Subcutaneous abdominal adipose tissue (tissue), 5 donors: ENCODE measurements at regions not wholly inside any gene's neighbourhood (a gene's known extent, or its start where the extent isn't known, plus 50 kb on each side); places are given as distances from the start of the nearest gene placed in this dataset.
"Not testable (repeated sequence)": the region's sequence is repeated elsewhere in the genome, so short reads cannot be mapped to it uniquely, and the experiment has no call there.

Experiments
- H3K27ac ChIP-seq: one replicate; pipeline ENCODE4 v1.7.0; 2013; ENCODE audit warnings: low read depth, mild to moderate bottlenecking, inconsistent platforms, low read length, moderate library complexity
- H3K27me3 ChIP-seq, 5 donors: one replicate each; pipeline ENCODE4 v1.7.0; 2013; ENCODE audit warnings: low read length in 5 of 5, inconsistent platforms in 1 of 5; ENCODE audit not compliant: control insufficient read depth in 5 of 5, insufficient read depth in 4 of 5
- H3K36me3 ChIP-seq, 5 donors: one replicate each; pipeline ENCODE4 v1.7.0; 2013; ENCODE audit warnings: low read length in 5 of 5; ENCODE audit not compliant: control insufficient read depth in 5 of 5, insufficient read depth in 5 of 5
- H3K4me1 ChIP-seq, 5 donors: one replicate each; pipeline ENCODE4 v1.7.0; 2013; ENCODE audit warnings: low read length in 5 of 5, mild to moderate bottlenecking in 3 of 5, moderate library complexity in 1 of 5; ENCODE audit not compliant: control insufficient read depth in 5 of 5, insufficient read depth in 5 of 5
- H3K4me3 ChIP-seq, 5 donors: one replicate each; pipeline ENCODE4 v1.7.0; 2013; ENCODE audit warnings: low read length in 5 of 5, low read depth in 1 of 5
- H3K9ac ChIP-seq, 5 donors: one replicate each; pipeline ENCODE4 v1.7.0; 2013; ENCODE audit warnings: low read length in 5 of 5, mild to moderate bottlenecking in 4 of 5, moderate library complexity in 3 of 5
- H3K9me3 ChIP-seq, 5 donors: one replicate each; pipeline ENCODE4 v1.7.0; 2013; ENCODE audit warnings: low read length in 5 of 5; ENCODE audit not compliant: control insufficient read depth in 5 of 5
- donor health status: healthy.
- donor health status: healthy.
- donor health status: healthy.
- donor health status: healthy.
- donor health status: healthy.

DNA sequence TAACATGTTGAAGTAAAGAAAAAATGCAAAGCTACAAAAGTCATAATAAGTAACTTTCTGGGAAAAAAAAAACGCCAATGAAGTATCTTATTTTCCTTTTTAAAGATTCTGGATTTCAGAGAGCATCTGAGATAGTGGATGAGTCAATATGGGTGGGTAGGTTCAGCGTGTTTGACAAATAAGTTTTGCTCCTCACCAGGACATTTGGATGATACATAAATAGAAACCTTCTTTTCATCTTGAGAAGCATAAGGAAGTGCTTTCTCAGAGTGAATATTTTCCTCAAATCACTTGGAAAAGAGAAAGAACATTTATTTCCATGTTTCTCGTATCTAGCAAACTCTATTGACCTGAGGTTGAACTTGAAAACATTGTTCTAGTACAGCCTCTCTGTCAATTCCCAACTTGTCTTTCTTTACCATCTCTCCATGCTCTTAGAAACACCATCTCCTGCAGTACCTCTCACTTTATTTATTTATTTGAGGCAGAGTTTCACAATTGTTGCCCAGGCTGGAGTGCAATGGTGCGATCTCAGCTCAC lies 463.2 kb downstream of the KLF5 start:
- Histone ChIP-seq H3K9me3 (no peaks in the 10 kb centered on the region), H3K4me1 (no peaks in the 10 kb centered on the region), H3K27ac (no peak overlapping the region), H3K36me3 (no peaks in the 10 kb centered on the region), H3K4me3 (no peak overlapping the region), H3K27me3 (no peaks in the 10 kb centered on the region), H3K9ac (no peak overlapping the region)

DNA sequence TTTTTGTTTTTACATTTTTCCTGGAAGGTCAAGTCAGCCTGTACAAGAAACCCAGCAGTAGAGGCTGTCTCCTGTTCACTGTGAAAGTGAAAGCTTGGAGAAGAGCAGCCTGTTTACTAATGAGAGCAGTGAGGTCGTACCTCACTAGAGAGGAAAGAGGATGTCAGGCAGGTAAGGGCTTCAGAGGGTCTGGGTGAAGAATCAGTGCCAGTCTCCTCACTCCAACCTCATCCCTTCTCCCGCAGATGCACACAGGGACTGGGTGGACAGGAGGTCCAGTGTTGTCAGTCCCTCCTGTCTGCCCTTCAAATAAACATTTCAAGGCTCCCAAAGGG lies 462.5 kb downstream of the KLF5 start:
- Histone ChIP-seq H3K4me3 (no peak overlapping the region), H3K9ac (no peak overlapping the region), H3K27me3 (no peaks in the 10 kb centered on the region), H3K36me3 (no peaks in the 10 kb centered on the region), H3K4me1 (no peaks in the 10 kb centered on the region), H3K9me3 (no peaks in the 10 kb centered on the region), H3K27ac (no peak overlapping the region)

DNA sequence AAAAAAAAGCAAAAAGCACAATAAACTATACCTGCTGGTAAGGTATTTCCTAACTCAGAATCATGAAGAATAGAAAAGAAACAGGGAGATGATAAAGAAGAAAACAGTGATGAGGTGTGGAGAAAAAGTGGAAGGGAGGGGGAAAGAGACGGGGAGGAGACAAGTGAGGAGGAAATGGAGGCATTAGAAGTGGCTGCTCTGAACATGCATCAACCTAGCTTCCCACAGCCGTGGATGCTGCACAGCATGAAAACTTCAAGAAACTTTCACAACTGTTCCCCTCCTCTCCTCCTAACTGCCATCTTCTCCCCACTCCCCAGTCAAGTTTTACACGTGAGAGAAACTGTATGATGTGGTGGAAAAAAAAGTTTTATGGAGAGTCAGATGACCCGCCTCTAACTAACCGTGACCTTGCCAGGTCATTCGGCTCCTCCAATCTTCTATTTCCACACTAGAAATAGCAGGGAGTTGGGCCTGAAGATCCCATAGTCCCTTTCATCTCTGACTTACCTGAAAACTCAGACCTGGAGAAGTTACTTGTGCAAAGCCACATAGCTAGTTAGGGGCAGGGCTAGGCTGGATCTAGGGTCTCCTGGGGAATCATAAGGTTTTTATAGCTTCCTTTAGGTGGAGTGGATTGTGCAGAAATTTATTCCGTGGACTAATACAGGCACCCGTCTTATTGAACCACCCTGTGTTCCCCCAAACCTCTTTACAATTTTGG lies 461.9 kb downstream of the KLF5 start:
- Histone ChIP-seq H3K27me3 (no peaks in the 10 kb centered on the region), H3K27ac (no peak overlapping the region), H3K4me3 (no peak overlapping the region), H3K9me3 (no peaks in the 10 kb centered on the region), H3K4me1 (no peaks in the 10 kb centered on the region), H3K9ac (no peak overlapping the region), H3K36me3 (no peaks in the 10 kb centered on the region)

DNA sequence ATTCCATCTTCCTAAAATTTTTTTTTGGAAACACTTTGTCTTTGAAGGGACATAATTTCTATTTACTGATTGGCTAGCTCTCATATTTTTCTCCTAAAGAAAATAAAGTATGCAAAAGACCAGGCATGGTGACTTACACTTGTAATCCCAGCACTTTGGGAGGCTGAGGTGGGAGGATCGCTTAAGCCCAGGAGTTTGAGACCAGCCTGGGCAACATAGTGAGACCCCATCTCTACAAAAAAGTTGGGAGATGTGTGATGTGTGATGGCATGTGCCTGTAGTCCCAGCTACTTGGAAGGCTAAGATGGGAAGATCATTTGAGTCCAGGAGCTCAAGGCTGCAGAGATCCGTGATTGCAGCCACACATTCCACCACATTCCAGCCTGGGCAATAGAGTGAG lies 461.3 kb downstream of the KLF5 start:
- not testable (repeated sequence) for H3K27ac ChIP-seq

DNA sequence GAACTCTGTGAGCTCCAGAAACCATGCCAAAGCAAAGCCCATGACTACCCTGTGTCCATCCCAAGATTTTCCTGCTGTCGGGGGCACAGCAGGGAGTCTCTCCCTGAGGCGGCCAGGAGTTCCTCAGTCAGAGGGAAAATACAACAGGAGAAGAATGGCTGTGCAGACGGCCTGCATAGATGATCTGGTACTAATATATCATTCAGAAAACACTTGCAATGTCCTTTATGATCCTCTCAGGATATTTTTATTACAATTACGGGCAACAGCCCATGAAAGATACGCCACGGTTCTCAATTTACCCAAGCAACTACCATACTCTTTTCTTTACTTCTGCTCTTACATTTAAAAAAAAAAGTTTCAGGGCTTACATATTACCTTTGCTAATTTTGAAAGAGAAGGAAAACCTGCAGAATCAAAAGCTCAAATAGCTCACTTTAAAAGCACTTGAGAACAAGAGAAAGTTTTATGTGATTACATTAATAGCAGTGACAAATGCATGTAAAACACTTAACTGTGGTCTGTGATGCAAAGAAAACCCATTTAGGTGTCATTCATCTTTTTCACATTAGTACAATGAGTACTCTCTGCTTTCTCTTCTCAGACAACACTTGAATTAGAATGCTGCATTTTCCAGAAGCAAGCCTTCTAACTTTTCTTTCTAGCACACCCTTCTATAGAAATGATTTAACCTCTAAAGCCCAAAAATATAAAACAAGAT lies 460.8 kb downstream of the KLF5 start:
- no peaks in the 10 kb centered on the region for H3K27me3 ChIP-seq
- H3K36me3 ChIP-seq, result no peaks in the 10 kb centered on the region
- H3K4me1 ChIP-seq, result no peaks in the 10 kb centered on the region
- H3K27ac ChIP-seq, result no peak overlapping the region
- no peaks in the 10 kb centered on the region for H3K9me3 ChIP-seq
- no peak overlapping the region for H3K4me3 ChIP-seq
- no peak overlapping the region for H3K9ac ChIP-seq

More for the DNA sequence above, 461.3 kb downstream of the KLF5 start:
- H3K9me3 ChIP-seq, H3K27me3 ChIP-seq, H3K4me1 ChIP-seq, H3K9ac ChIP-seq, H3K36me3 ChIP-seq, H3K4me3 ChIP-seq: not testable (repeated sequence)

DNA sequence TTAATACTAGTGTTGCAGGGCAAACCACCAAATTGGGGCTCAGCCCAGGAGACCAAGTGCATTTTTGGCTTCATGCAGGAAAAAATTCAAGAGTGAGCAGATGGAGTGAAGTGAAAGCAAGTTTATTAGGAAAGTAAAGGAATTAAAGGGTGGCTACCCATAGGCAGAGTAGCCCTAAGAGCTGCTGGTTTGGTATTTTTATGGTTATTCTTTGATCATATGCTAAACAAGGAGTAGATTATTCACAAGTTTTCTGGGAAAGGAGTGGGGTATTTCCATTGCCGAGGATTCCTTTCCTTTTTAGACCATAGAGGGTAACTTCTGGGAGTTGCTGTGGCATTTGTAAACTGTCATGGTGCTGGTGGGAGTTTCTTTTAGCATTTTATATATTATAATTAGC lies 459.0 kb downstream of the KLF5 start:
- H3K9me3 ChIP-seq, result no peaks in the 10 kb centered on the region
- H3K27me3 ChIP-seq, result no peaks in the 10 kb centered on the region
- no peaks in the 10 kb centered on the region for H3K36me3 ChIP-seq
- no peak overlapping the region for H3K9ac ChIP-seq
- H3K4me3 ChIP-seq, result no peak overlapping the region
- no peak overlapping the region for H3K27ac ChIP-seq
- no peaks in the 10 kb centered on the region for H3K4me1 ChIP-seq

DNA sequence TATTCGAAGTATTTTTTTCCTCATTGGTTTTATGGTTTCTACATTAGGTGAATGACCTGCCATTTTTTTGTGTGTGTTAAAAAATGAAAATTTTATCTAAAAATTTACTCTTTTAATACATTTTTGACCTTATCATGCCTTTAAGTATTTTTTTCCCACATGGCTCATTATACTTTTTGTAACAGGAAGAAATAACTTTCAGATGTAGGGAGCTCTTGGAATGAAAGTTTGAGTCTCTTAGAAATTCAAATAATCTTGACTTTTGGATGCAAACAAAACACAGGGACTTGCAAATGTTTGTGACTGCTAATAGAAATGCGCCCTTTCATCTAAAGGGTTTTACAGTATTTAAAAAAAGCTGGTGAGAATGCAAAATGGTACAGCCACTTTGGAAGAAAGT lies 457.9 kb downstream of the KLF5 start:
- H3K4me3 ChIP-seq, result no peak overlapping the region
- no peaks in the 10 kb centered on the region for H3K36me3 ChIP-seq
- no peak overlapping the region for H3K9ac ChIP-seq
- H3K27ac ChIP-seq, result no peak overlapping the region
- H3K4me1 ChIP-seq, result no peaks in the 10 kb centered on the region
- no peaks in the 10 kb centered on the region for H3K9me3 ChIP-seq
- H3K27me3 ChIP-seq, result no peaks in the 10 kb centered on the region

DNA sequence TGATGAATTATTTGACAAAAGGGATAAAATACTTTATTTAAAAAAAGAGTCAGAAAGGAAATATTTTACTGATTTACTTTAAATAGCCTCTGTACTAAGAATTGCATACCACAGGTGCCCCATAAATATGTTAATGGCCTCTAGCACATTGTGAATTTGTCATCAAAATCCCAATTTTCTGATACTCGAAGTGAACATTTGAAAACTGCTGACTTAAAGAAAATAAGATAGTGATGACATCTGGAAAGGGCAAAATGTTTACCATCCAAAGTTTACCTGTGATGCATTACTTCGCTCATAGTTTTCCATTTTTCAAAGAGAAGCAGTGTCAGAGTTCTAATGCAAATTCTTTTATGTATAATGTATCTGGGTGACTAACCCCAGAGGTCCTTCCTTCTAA lies 455.4 kb downstream of the KLF5 start:
- no peaks in the 10 kb centered on the region for H3K4me1 ChIP-seq
- H3K27ac ChIP-seq, result no peak overlapping the region
- H3K4me3 ChIP-seq, result no peak overlapping the region
- H3K36me3 ChIP-seq, result no peaks in the 10 kb centered on the region
- no peak overlapping the region for H3K9ac ChIP-seq
- H3K9me3 ChIP-seq, result no peaks in the 10 kb centered on the region
- H3K27me3 ChIP-seq, result no peaks in the 10 kb centered on the region

DNA sequence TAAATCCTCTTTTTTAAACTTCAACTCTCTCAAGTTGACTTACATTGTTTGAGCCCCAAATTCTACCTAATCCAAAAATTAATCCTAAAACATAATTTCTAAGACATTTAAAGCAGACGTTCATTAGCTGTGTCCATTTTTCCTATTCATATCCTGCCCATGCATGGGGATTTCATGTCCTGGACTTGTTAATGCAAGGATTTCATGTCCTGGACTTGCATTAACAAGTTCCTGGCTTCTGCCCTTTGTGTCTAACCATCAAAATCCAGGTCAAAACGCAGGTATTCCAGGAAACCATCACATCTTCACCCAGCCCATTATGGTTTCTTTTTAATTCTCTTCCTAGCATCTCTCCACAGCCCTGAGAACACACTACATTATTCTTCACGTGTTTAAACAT lies 454.9 kb downstream of the KLF5 start:
- Histone ChIP-seq H3K9me3 (no peaks in the 10 kb centered on the region), H3K27me3 (no peaks in the 10 kb centered on the region), H3K4me1 (no peaks in the 10 kb centered on the region), H3K27ac (no peak overlapping the region), H3K36me3 (no peaks in the 10 kb centered on the region), H3K9ac (no peak overlapping the region), H3K4me3 (no peak overlapping the region)

DNA sequence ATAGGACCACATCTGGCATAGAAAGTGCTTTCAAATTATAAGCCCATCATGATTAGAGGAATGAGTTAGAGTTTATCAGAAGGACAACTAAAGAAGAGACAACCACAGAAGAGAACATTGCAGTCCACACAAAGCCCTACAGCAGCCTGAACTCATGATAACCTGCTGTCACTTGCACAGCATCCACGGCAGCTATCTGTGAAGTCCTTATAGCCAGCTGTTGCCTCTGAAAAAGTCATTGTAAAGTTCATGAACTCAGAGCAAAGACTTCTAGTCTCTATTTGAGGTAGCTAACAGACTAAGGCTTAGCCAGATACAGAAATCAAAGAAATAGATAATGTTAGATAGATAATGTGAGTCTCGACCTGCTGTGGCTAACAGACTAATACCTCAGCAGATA lies 450.0 kb downstream of the KLF5 start:
- H3K36me3 ChIP-seq, result no peaks in the 10 kb centered on the region

More for the DNA sequence above, 450.0 kb downstream of the KLF5 start:
- Histone ChIP-seq H3K9ac (no peak overlapping the region), H3K27me3 (no peaks in the 10 kb centered on the region), H3K4me1 (no peaks in the 10 kb centered on the region), H3K9me3 (no peaks in the 10 kb centered on the region), H3K4me3 (no peak overlapping the region), H3K27ac (no peak overlapping the region)
